ENCODE measurements at regions not wholly inside any gene's neighbourhood (a gene's known extent, or its start where the extent isn't known, plus 50 kb on each side); places are given as distances from the start of the nearest gene placed in this dataset.
"Not testable (repeated sequence)": the region's sequence is repeated elsewhere in the genome, so short reads cannot be mapped to it uniquely, and the experiment has no call there.

GRCh38 chr17:54465443-54465842 is 435.2 kb upstream of the TOM1L1 start:
- not testable (repeated sequence) for H3K27me3 ChIP-seq (ENCODE audit: control insufficient read depth in 3 of 3, insufficient read depth in 3 of 3, low read length in 3 of 3); H3K36me3 ChIP-seq (ENCODE audit: control insufficient read depth in 3 of 3, insufficient read depth in 2 of 3, low read depth in 1 of 3, low read length in 3 of 3); DNase-seq; H3K4me1 ChIP-seq (ENCODE audit: control insufficient read depth in 3 of 3, insufficient read depth in 2 of 3, low read depth in 1 of 3, low read length in 2 of 3); FAIRE-seq; H3K9me3 ChIP-seq (ENCODE audit: control insufficient read depth in 2 of 2, insufficient read depth in 1 of 2, low read depth in 1 of 2, low read length in 1 of 2); H3K27ac ChIP-seq (ENCODE audit: low read depth in 1 of 3, low read length in 2 of 3); H3K4me3 ChIP-seq (ENCODE audit: low read depth in 1 of 3, low read length in 3 of 3)
- WGBS, 3 donors: 35 to 64% (median 53%) methylated on average over 3 of the region's 3 CpGs

GRCh38 chr17:54466875-54467274 is 433.8 kb upstream of the TOM1L1 start:
- Histone ChIP-seq H3K36me3 (ENCODE audit: control insufficient read depth in 3 of 3, insufficient read depth in 2 of 3, low read depth in 1 of 3, low read length in 3 of 3) (no peaks in the 10 kb centered on the region), H3K27me3 (ENCODE audit: control insufficient read depth in 3 of 3, insufficient read depth in 3 of 3, low read length in 3 of 3) (no peaks in the 10 kb centered on the region), H3K27ac (ENCODE audit: low read depth in 1 of 3, low read length in 2 of 3) (no peak overlapping the region), H3K4me3 (ENCODE audit: low read depth in 1 of 3, low read length in 3 of 3) (no peak overlapping the region), H3K9me3 (ENCODE audit: control insufficient read depth in 2 of 2, insufficient read depth in 1 of 2, low read depth in 1 of 2, low read length in 1 of 2) (peaks cover 0 to 8% of the 10 kb centered on the region in 2 donors), H3K4me1 (ENCODE audit: control insufficient read depth in 3 of 3, insufficient read depth in 2 of 3, low read depth in 1 of 3, low read length in 2 of 3) (no peaks in the 10 kb centered on the region)
- DNase-seq (no peak), FAIRE-seq (no peak)
- 59 to 73% (median 65%) methylated on average over 1 of the region's 1 CpG for WGBS, 3 donors

- Histone ChIP-seq H3K4me3 (ENCODE audit: low read depth in 1 of 3, low read length in 3 of 3) (no peak overlapping the region), H3K9me3 (ENCODE audit: control insufficient read depth in 2 of 2, insufficient read depth in 1 of 2, low read depth in 1 of 2, low read length in 1 of 2) (no peaks in the 10 kb centered on the region), H3K4me1 (ENCODE audit: control insufficient read depth in 3 of 3, insufficient read depth in 2 of 3, low read depth in 1 of 3, low read length in 2 of 3) (no peaks in the 10 kb centered on the region), H3K27me3 (ENCODE audit: control insufficient read depth in 3 of 3, insufficient read depth in 3 of 3, low read length in 3 of 3) (no peaks in the 10 kb centered on the region), H3K27ac (ENCODE audit: low read depth in 1 of 3, low read length in 2 of 3) (no peak overlapping the region), H3K36me3 (ENCODE audit: control insufficient read depth in 3 of 3, insufficient read depth in 2 of 3, low read depth in 1 of 3, low read length in 3 of 3) (no peaks in the 10 kb centered on the region)
- no peak for DNase-seq
- FAIRE-seq: no peak
- WGBS, 3 donors: 75 to 84% (median 78%) methylated on average over 6 of the region's 6 CpGs
Measured at GRCh38 chr17:54482843-54483242, 417.8 kb upstream of the TOM1L1 start.

- DNase-seq (no peak), FAIRE-seq (no peak)
- Histone ChIP-seq H3K4me1 (ENCODE audit: control insufficient read depth in 3 of 3, insufficient read depth in 2 of 3, low read depth in 1 of 3, low read length in 2 of 3) (no peaks in the 10 kb centered on the region), H3K27me3 (ENCODE audit: control insufficient read depth in 3 of 3, insufficient read depth in 3 of 3, low read length in 3 of 3) (no peaks in the 10 kb centered on the region), H3K27ac (ENCODE audit: low read depth in 1 of 3, low read length in 2 of 3) (no peak overlapping the region), H3K36me3 (ENCODE audit: control insufficient read depth in 3 of 3, insufficient read depth in 2 of 3, low read depth in 1 of 3, low read length in 3 of 3) (no peaks in the 10 kb centered on the region), H3K4me3 (ENCODE audit: low read depth in 1 of 3, low read length in 3 of 3) (no peak overlapping the region), H3K9me3 (ENCODE audit: control insufficient read depth in 2 of 2, insufficient read depth in 1 of 2, low read depth in 1 of 2, low read length in 1 of 2) (no peaks in the 10 kb centered on the region)
Measured at GRCh38 chr17:54493691-54494090, 407.0 kb upstream of the TOM1L1 start.

GRCh38 chr17:54494721-54495715 is 405.6 kb upstream of the TOM1L1 start:
- Histone ChIP-seq H3K9me3 (ENCODE audit: control insufficient read depth in 2 of 2, insufficient read depth in 1 of 2, low read depth in 1 of 2, low read length in 1 of 2) (no peaks in the 10 kb centered on the region), H3K4me3 (ENCODE audit: low read depth in 1 of 3, low read length in 3 of 3) (no peak overlapping the region), H3K27ac (ENCODE audit: low read depth in 1 of 3, low read length in 2 of 3) (no peak overlapping the region), H3K27me3 (ENCODE audit: control insufficient read depth in 3 of 3, insufficient read depth in 3 of 3, low read length in 3 of 3) (no peaks in the 10 kb centered on the region), H3K4me1 (ENCODE audit: control insufficient read depth in 3 of 3, insufficient read depth in 2 of 3, low read depth in 1 of 3, low read length in 2 of 3) (no peaks in the 10 kb centered on the region), H3K36me3 (ENCODE audit: control insufficient read depth in 3 of 3, insufficient read depth in 2 of 3, low read depth in 1 of 3, low read length in 3 of 3) (no peaks in the 10 kb centered on the region)
- WGBS, 3 donors: 68 to 77% (median 76%) methylated on average over 9 of the region's 9 CpGs
- no peak for FAIRE-seq
- DNase-seq: no peak

GRCh38 chr17:54505404-54505803 is 395.2 kb upstream of the TOM1L1 start:
- FAIRE-seq (no peak), DNase-seq (no peak)
- Histone ChIP-seq H3K9me3 (ENCODE audit: control insufficient read depth in 2 of 2, insufficient read depth in 1 of 2, low read depth in 1 of 2, low read length in 1 of 2) (peaks cover 0 to 4% of the 10 kb centered on the region in 2 donors), H3K4me1 (ENCODE audit: control insufficient read depth in 3 of 3, insufficient read depth in 2 of 3, low read depth in 1 of 3, low read length in 2 of 3) (no peaks in the 10 kb centered on the region), H3K27ac (ENCODE audit: low read depth in 1 of 3, low read length in 2 of 3) (no peak overlapping the region), H3K27me3 (ENCODE audit: control insufficient read depth in 3 of 3, insufficient read depth in 3 of 3, low read length in 3 of 3) (no peaks in the 10 kb centered on the region), H3K36me3 (ENCODE audit: control insufficient read depth in 3 of 3, insufficient read depth in 2 of 3, low read depth in 1 of 3, low read length in 3 of 3) (no peaks in the 10 kb centered on the region), H3K4me3 (ENCODE audit: low read depth in 1 of 3, low read length in 3 of 3) (no peak overlapping the region)

- Histone ChIP-seq H3K9me3 (ENCODE audit: control insufficient read depth in 2 of 2, insufficient read depth in 1 of 2, low read depth in 1 of 2, low read length in 1 of 2) (peaks cover 0 to 8% of the 10 kb centered on the region in 2 donors), H3K27ac (ENCODE audit: low read depth in 1 of 3, low read length in 2 of 3) (no peak overlapping the region), H3K4me3 (ENCODE audit: low read depth in 1 of 3, low read length in 3 of 3) (no peak overlapping the region), H3K4me1 (ENCODE audit: control insufficient read depth in 3 of 3, insufficient read depth in 2 of 3, low read depth in 1 of 3, low read length in 2 of 3) (no peaks in the 10 kb centered on the region), H3K36me3 (ENCODE audit: control insufficient read depth in 3 of 3, insufficient read depth in 2 of 3, low read depth in 1 of 3, low read length in 3 of 3) (no peaks in the 10 kb centered on the region), H3K27me3 (ENCODE audit: control insufficient read depth in 3 of 3, insufficient read depth in 3 of 3, low read length in 3 of 3) (no peaks in the 10 kb centered on the region)
- WGBS, 3 donors: 72 to 91% (median 86%) methylated on average over 2 of the region's 2 CpGs
- FAIRE-seq (no peak), DNase-seq (no peak)
Measured at GRCh38 chr17:54518706-54519105, 381.9 kb upstream of the TOM1L1 start.

GRCh38 chr17:54521137-54521536 is 379.5 kb upstream of the TOM1L1 start:
- DNase-seq: no peak
- Histone ChIP-seq H3K36me3 (ENCODE audit: control insufficient read depth in 3 of 3, insufficient read depth in 2 of 3, low read depth in 1 of 3, low read length in 3 of 3) (no peaks in the 10 kb centered on the region), H3K27me3 (ENCODE audit: control insufficient read depth in 3 of 3, insufficient read depth in 3 of 3, low read length in 3 of 3) (no peaks in the 10 kb centered on the region), H3K4me3 (ENCODE audit: low read depth in 1 of 3, low read length in 3 of 3) (no peak overlapping the region), H3K27ac (ENCODE audit: low read depth in 1 of 3, low read length in 2 of 3) (no peak overlapping the region), H3K9me3 (ENCODE audit: control insufficient read depth in 2 of 2, insufficient read depth in 1 of 2, low read depth in 1 of 2, low read length in 1 of 2) (peaks cover 0 to 8% of the 10 kb centered on the region in 2 donors), H3K4me1 (ENCODE audit: control insufficient read depth in 3 of 3, insufficient read depth in 2 of 3, low read depth in 1 of 3, low read length in 2 of 3) (no peaks in the 10 kb centered on the region)
- 16 to 51% (median 26%) methylated on average over 4 of the region's 4 CpGs for WGBS, 3 donors
- FAIRE-seq: no peak

- no peak overlapping the region for H3K27ac ChIP-seq (ENCODE audit: low read depth in 1 of 3, low read length in 2 of 3)
- no peaks in the 10 kb centered on the region for H3K27me3 ChIP-seq (ENCODE audit: control insufficient read depth in 3 of 3, insufficient read depth in 3 of 3, low read length in 3 of 3)
- no peak overlapping the region for H3K4me3 ChIP-seq (ENCODE audit: low read depth in 1 of 3, low read length in 3 of 3)
- no peaks in the 10 kb centered on the region for H3K36me3 ChIP-seq (ENCODE audit: control insufficient read depth in 3 of 3, insufficient read depth in 2 of 3, low read depth in 1 of 3, low read length in 3 of 3)
- H3K9me3 ChIP-seq (ENCODE audit: control insufficient read depth in 2 of 2, insufficient read depth in 1 of 2, low read depth in 1 of 2, low read length in 1 of 2): no peaks in the 10 kb centered on the region
- FAIRE-seq (no peak), DNase-seq (no peak)
- 69 to 83% (median 71%) methylated on average over 2 of the region's 2 CpGs for WGBS, 3 donors
- H3K4me1 ChIP-seq (ENCODE audit: control insufficient read depth in 3 of 3, insufficient read depth in 2 of 3, low read depth in 1 of 3, low read length in 2 of 3): no peaks in the 10 kb centered on the region
Measured at GRCh38 chr17:54524501-54524900, 376.2 kb upstream of the TOM1L1 start.

All from small intestine (tissue), 7 donors.